Activated T-helper 17 cell treated with anti-CD3 and anti-CD28 coated beads, Interleukin-2, amount 50 U/mL, for 72 hours (primary cell): ENCODE measurements at regions not wholly inside any gene's neighbourhood (a gene's known extent, or its start where the extent isn't known, plus 50 kb on each side); places are given as distances from the start of the nearest gene placed in this dataset.

Source experiments
- ATAC-seq: fragments of 150-1000 bp; cut with Tn5 transposase; replicated peaks from 2 replicates; pipeline ENCODE4 v1.10.0; 2021; ENCODE audit warnings: mild to moderate bottlenecking, moderate library complexity
- H3K27ac Mint-ChIP-seq: one replicate; pipeline ENCODE4 v1.8.0; 2022; ENCODE audit warnings: mixed read lengths
- H3K27me3 Mint-ChIP-seq: one replicate; pipeline ENCODE4 v1.8.0; 2022; ENCODE audit warnings: mixed read lengths
- H3K36me3 Mint-ChIP-seq: one replicate; pipeline ENCODE4 v1.8.0; 2022; ENCODE audit warnings: low read depth, mild to moderate bottlenecking, mixed read lengths
- H3K4me1 Mint-ChIP-seq: one replicate; pipeline ENCODE4 v1.8.0; 2022; ENCODE audit warnings: mixed read lengths
- H3K4me3 Mint-ChIP-seq: one replicate; pipeline ENCODE4 v1.8.0; 2022; ENCODE audit warnings: mild to moderate bottlenecking, mixed read lengths
- H3K9me3 Mint-ChIP-seq: one replicate; pipeline ENCODE4 v1.8.0; 2022; ENCODE audit warnings: mixed read lengths

DNA sequence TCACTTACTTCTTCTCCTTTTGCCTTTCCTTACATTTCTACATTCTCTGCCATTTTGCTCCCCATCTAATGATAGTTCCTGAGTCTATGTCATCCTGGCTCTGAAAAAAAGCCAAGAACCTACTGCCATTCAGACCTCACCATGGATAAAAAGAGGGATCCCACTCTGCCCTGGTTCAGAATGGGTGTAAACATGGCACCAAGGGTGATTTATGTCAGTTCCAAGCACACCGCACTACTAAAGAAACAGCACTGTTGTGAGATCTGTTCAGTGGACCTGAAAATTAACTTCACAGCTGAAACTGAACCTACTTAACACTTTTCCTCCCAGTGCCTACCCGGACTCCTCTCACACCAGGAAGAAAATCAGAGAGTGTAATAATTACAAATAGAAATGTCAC, 72.3 kb upstream of the NTPCR start:
- H3K36me3 Mint-ChIP-seq = no peaks in the 10 kb centered on the region
- no peaks in the 10 kb centered on the region for H3K9me3 Mint-ChIP-seq
- H3K4me3 Mint-ChIP-seq = peak overlapping the region; percentile 53
- peak overlapping the region; percentile 20 for H3K27ac Mint-ChIP-seq
- no peaks in the 10 kb centered on the region for H3K4me1 Mint-ChIP-seq
- ATAC-seq = no peak
- peaks cover 7% of the 10 kb centered on the region for H3K27me3 Mint-ChIP-seq

DNA sequence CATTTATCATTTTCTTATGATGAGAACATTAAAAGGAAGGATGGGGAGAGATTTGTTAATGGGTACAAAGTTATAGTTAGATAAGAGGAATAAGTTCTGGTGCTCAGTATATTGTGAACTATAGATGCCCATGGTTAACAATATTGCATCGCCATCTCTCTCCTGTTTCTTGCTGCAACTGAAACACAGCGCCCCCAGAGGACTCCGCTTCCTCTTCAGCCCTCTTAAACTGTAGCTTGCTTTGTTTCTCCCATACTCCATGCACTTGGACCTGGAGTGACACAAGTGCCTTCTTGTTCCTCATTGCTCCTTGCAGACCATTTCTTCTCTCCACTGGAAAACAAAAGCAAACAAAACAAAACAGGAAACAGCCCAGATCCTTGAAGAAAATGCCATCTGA, 70.1 kb upstream of the NTPCR start:
- H3K4me3 Mint-ChIP-seq = no peak overlapping the region
- H3K36me3 Mint-ChIP-seq = no peaks in the 10 kb centered on the region
- H3K27me3 Mint-ChIP-seq = peaks cover under 1% of the 10 kb centered on the region
- no peak for ATAC-seq
- H3K9me3 Mint-ChIP-seq = no peaks in the 10 kb centered on the region
- no peaks in the 10 kb centered on the region for H3K4me1 Mint-ChIP-seq
- no peak overlapping the region for H3K27ac Mint-ChIP-seq

DNA sequence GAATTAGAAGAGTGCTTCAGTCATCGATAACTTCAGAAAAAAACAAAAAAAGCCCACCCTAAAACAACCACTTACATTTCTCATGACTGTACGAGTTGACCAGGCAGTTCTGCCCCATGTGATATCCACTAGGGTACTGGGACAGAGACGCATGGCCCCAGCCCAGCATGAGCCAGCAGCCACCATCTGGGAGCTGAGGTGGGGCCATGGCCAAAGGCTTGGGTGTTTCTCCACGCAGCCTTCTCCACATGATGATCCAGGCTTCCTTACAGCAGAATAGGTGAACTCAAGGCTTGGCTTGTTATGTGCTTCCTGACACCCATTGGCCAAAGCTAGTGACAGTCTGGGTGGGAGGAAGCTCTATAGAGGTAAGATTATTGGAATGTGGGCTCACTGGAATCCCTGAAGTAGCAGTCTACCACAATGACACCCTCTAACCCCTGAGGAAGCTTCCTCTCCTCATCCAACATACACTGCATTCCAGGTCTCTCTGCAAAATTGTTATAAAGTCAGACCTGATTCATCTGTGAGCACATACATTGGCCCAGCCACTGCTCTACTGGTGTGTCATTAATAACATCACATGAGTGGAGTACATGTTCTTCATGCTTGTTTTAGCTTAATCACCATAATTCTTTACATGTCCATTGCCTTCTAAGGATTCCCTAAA, 66.3 kb upstream of the NTPCR start:
- Mint-ChIP-seq H3K4me3 (no peak overlapping the region), H3K36me3 (no peaks in the 10 kb centered on the region), H3K9me3 (no peaks in the 10 kb centered on the region), H3K4me1 (no peaks in the 10 kb centered on the region), H3K27me3 (no peaks in the 10 kb centered on the region), H3K27ac (no peak overlapping the region)
- no peak for ATAC-seq

- H3K9me3 Mint-ChIP-seq = no peaks in the 10 kb centered on the region
- no peaks in the 10 kb centered on the region for H3K36me3 Mint-ChIP-seq
- ATAC-seq = no peak
- no peaks in the 10 kb centered on the region for H3K4me1 Mint-ChIP-seq
- no peak overlapping the region for H3K4me3 Mint-ChIP-seq
- H3K27ac Mint-ChIP-seq = no peak overlapping the region
- no peaks in the 10 kb centered on the region for H3K27me3 Mint-ChIP-seq
Observed at GRCh38 chr1:232886271-232886670, 64.1 kb upstream of the NTPCR start.

GRCh38 chr1:232890340-232890943, 60.0 kb upstream of the NTPCR start:
- peaks cover 5% of the 10 kb centered on the region for H3K27me3 Mint-ChIP-seq

GRCh38 chr1:232891071-232891470, 59.3 kb upstream of the NTPCR start:
- no peaks in the 10 kb centered on the region for H3K36me3 Mint-ChIP-seq
- H3K4me1 Mint-ChIP-seq = peaks cover 4% of the 10 kb centered on the region
- H3K27me3 Mint-ChIP-seq = peaks cover 5% of the 10 kb centered on the region
- H3K27ac Mint-ChIP-seq = no peak overlapping the region
- ATAC-seq = peak; percentile 82
- no peak overlapping the region for H3K4me3 Mint-ChIP-seq
- H3K9me3 Mint-ChIP-seq = peaks cover 5% of the 10 kb centered on the region

More at GRCh38 chr1:232890340-232890943, 60.0 kb upstream of the NTPCR start:
- H3K9me3 Mint-ChIP-seq = peaks cover 5% of the 10 kb centered on the region
- no peaks in the 10 kb centered on the region for H3K36me3 Mint-ChIP-seq
- H3K27ac Mint-ChIP-seq = no peak overlapping the region
- H3K4me1 Mint-ChIP-seq = peaks cover 4% of the 10 kb centered on the region
- ATAC-seq = no peak
- no peak overlapping the region for H3K4me3 Mint-ChIP-seq

- Mint-ChIP-seq H3K9me3 (peaks cover 5% of the 10 kb centered on the region), H3K27me3 (peaks cover 5% of the 10 kb centered on the region), H3K4me1 (peaks cover 4% of the 10 kb centered on the region), H3K4me3 (no peak overlapping the region), H3K27ac (no peak overlapping the region), H3K36me3 (no peaks in the 10 kb centered on the region)
- no peak for ATAC-seq
Observed at GRCh38 chr1:232891656-232892317, 58.6 kb upstream of the NTPCR start.

GRCh38 chr1:232893481-232894313, 56.7 kb upstream of the NTPCR start:
- Mint-ChIP-seq H3K27ac (no peak overlapping the region), H3K36me3 (no peaks in the 10 kb centered on the region), H3K4me1 (peaks cover 4% of the 10 kb centered on the region), H3K9me3 (peaks cover 5% of the 10 kb centered on the region), H3K27me3 (peaks cover 5% of the 10 kb centered on the region), H3K4me3 (no peak overlapping the region)
- ATAC-seq = no peak

DNA sequence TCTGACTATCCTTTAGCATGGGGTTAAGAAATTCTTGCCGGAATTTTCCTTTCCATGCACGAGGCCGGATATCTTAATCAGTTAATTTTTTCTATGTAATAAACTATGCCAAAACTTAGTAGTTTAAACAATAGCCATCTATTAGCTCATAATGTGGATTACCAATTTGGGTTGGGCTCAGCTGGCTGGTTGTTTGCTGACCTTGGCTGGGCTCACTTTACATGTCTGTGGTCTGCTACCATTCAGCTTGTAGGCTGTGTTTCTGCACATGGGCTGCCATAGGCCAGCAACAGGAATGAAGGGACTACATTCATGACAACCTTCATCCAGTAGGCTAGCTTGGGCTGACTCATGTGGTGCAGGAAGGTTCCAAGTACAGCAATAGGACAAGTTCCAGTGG, 56.0 kb upstream of the NTPCR start:
- peaks cover 5% of the 10 kb centered on the region for H3K27me3 Mint-ChIP-seq
- H3K4me3 Mint-ChIP-seq = no peak overlapping the region
- H3K4me1 Mint-ChIP-seq = peaks cover 4% of the 10 kb centered on the region
- no peak for ATAC-seq
- H3K27ac Mint-ChIP-seq = no peak overlapping the region
- peaks cover 5% of the 10 kb centered on the region for H3K9me3 Mint-ChIP-seq
- no peaks in the 10 kb centered on the region for H3K36me3 Mint-ChIP-seq

DNA sequence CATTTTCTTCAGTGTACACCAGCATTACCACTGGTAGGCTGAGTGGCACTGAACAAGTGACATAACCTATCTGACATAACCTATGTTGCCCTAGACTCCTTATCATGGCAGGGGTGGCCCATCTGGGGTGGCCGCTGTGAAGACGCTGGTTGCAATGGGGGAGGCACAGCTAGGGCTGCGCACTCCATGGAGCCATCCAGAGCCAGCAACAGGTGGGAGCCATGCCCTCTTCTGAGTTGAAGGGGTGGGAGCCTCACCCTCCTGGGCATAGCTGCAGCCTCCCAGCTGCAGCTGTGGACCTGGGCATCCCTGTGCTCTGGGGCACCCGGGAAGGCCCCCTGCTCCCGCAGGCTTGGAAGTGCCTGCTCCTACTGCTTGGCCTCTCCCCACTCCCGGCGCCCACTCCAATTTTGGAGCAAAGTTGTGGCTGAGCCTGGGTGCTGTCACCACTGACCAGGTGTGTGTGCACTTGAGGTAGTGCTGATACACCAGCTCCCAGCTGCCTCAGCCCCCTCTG, 52.4 kb upstream of the NTPCR start:
- no peak overlapping the region for H3K4me3 Mint-ChIP-seq
- no peak for ATAC-seq
- H3K27ac Mint-ChIP-seq = no peak overlapping the region
- H3K36me3 Mint-ChIP-seq = no peaks in the 10 kb centered on the region
- no peaks in the 10 kb centered on the region for H3K4me1 Mint-ChIP-seq
- H3K9me3 Mint-ChIP-seq = no peaks in the 10 kb centered on the region
- no peaks in the 10 kb centered on the region for H3K27me3 Mint-ChIP-seq

DNA sequence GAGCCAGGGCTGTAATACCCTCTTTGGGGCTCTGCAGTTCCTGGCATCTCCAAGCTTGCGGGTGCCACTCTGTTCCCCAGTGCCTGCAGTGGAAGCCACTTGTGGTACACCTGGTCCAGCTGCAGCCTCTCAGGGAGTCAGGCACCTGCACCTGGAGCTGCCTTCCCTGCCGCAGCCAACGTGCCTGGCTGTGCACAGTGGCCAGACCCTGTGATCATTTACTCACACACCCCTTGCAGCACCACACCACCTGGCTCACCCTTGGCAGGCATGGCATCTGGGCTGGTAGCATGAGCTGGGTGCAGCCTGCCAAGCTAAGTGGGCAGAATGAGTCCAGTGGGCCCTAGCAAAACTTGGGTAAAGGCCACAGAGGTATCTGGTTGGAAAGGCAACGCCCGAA, 51.1 kb upstream of the NTPCR start:
- no peaks in the 10 kb centered on the region for H3K36me3 Mint-ChIP-seq
- no peak for ATAC-seq
- no peak overlapping the region for H3K27ac Mint-ChIP-seq
- no peaks in the 10 kb centered on the region for H3K4me1 Mint-ChIP-seq
- H3K4me3 Mint-ChIP-seq = no peak overlapping the region
- H3K9me3 Mint-ChIP-seq = no peaks in the 10 kb centered on the region
- no peaks in the 10 kb centered on the region for H3K27me3 Mint-ChIP-seq

- peaks cover 4% of the 10 kb centered on the region for H3K4me1 Mint-ChIP-seq
- H3K36me3 Mint-ChIP-seq = no peaks in the 10 kb centered on the region
- H3K9me3 Mint-ChIP-seq = no peaks in the 10 kb centered on the region
- no peak overlapping the region for H3K4me3 Mint-ChIP-seq
- ATAC-seq = no peak
- no peak overlapping the region for H3K27ac Mint-ChIP-seq
- no peaks in the 10 kb centered on the region for H3K27me3 Mint-ChIP-seq
Observed at GRCh38 chr1:232899839-232900238, 50.6 kb upstream of the NTPCR start.
